HEK293 (cell line): ENCODE measurements at regions not wholly inside any gene's neighbourhood (a gene's known extent, or its start where the extent isn't known, plus 50 kb on each side); places are given as distances from the start of the nearest gene placed in this dataset.

Experiments used
- CTCF ChIA-PET: fragments of 350-600 bp; formaldehyde crosslinking; extraction: SDS; loops from one replicate; lab custom pipeline; 2021; ENCODE audit warnings: antibody characterized with exemption; lab: Yijun Ruan, JAX
- POLR2A ChIA-PET: fragments of 300-600 bp; formaldehyde crosslinking; extraction: SDS; loops from one replicate; lab custom pipeline; 2020; ENCODE audit warnings: antibody characterized with exemption, inconsistent platforms; lab: Yijun Ruan, JAX
- H3K27ac ChIP-seq: fragments of 200-500 bp; sonication (Bioruptor generic); 2 replicates; pipeline ENCODE4 v1.5.1; 2014; ENCODE audit warnings: low read depth, low read length, control low read depth, inconsistent platforms; ENCODE audit errors: extremely low read depth
- H3K36me3 ChIP-seq, 2 experiments: fragments of 200-500 bp in 1 of 2; sonication (Bioruptor generic) in 1 of 2; 1 replicate in 1 of 2; 2 replicates in 1 of 2; pipeline ENCODE4 v1.5.1; 2014 to 2017; ENCODE audit warnings: inconsistent platforms in 2 of 2, low read length in 2 of 2; ENCODE audit not compliant: control insufficient read depth in 2 of 2, insufficient read depth in 1 of 2
- H3K4me1 ChIP-seq: fragments of 200-500 bp; sonication (Bioruptor generic); 2 replicates; pipeline ENCODE4 v1.5.1; 2014; ENCODE audit warnings: mild to moderate bottlenecking, low read length, inconsistent platforms; ENCODE audit not compliant: control insufficient read depth, insufficient read depth
- H3K4me3 ChIP-seq: 2 replicates; pipeline ENCODE4 v1.5.1; 2011; ENCODE audit warnings: low read depth, mild to moderate bottlenecking, control low read depth, low read length, moderate library complexity
- H3K9me3 ChIP-seq: fragments of 200-500 bp; sonication (Bioruptor generic); 2 replicates; pipeline ENCODE4 v1.5.1; 2014; ENCODE audit warnings: low read depth, low read length, inconsistent platforms; ENCODE audit not compliant: control insufficient read depth, insufficient read depth
- BCL11A ChIP-seq: fragments of 450-650 bp; formaldehyde crosslinking; IDR thresholded peaks from 2 replicates; pipeline ENCODE4 v1.5.1; 2016; ENCODE audit warnings: low read depth, missing biosample characterization, missing genetic modification characterization
- BCL6B ChIP-seq: fragments of 450-650 bp; formaldehyde crosslinking; IDR thresholded peaks from 2 replicates; pipeline ENCODE4 v1.5.1; 2017; ENCODE audit warnings: missing biosample characterization, missing genetic modification characterization
- FEZF1 ChIP-seq: fragments of 450-650 bp; formaldehyde crosslinking; IDR thresholded peaks from 2 replicates; pipeline ENCODE4 v1.5.1; 2016; ENCODE audit warnings: missing biosample characterization, missing genetic modification characterization
- GFI1B ChIP-seq: fragments of 450-650 bp; formaldehyde crosslinking; IDR thresholded peaks from 2 replicates; pipeline ENCODE4 v1.5.1; 2016; ENCODE audit warnings: missing biosample characterization, missing genetic modification characterization
- HOXA7 ChIP-seq: sonication (generic); formaldehyde crosslinking; IDR thresholded peaks from 2 replicates; pipeline ENCODE4 v1.8.1; 2022; ENCODE audit warnings: missing genetic modification reagents, borderline replicate concordance
- KLF1 ChIP-seq: fragments of 450-650 bp; formaldehyde crosslinking; IDR thresholded peaks from 2 replicates; pipeline ENCODE4 v1.5.1; 2016; ENCODE audit warnings: missing biosample characterization, missing genetic modification characterization
- PATZ1 ChIP-seq: fragments of 450-650 bp; formaldehyde crosslinking; IDR thresholded peaks from 2 replicates; pipeline ENCODE4 v1.5.1; 2016; ENCODE audit warnings: missing biosample characterization, missing genetic modification characterization
- PRDM1 ChIP-seq: fragments of 450-650 bp; formaldehyde crosslinking; IDR thresholded peaks from 2 replicates; pipeline ENCODE4; 2016; ENCODE audit warnings: missing biosample characterization, missing genetic modification characterization
- SETDB1 ChIP-seq: IDR thresholded peaks from one replicate; pipeline ENCODE4 v1.6.1; 2017; ENCODE audit warnings: mild to moderate bottlenecking, low read length, moderate library complexity, mixed read lengths; ENCODE audit not compliant: insufficient read length
- YY2 ChIP-seq: fragments of 450-650 bp; formaldehyde crosslinking; IDR thresholded peaks from 2 replicates; pipeline ENCODE4 v1.5.1; 2016; ENCODE audit warnings: missing biosample characterization, missing genetic modification characterization
- ZBTB17 ChIP-seq: fragments of 450-650 bp; formaldehyde crosslinking; IDR thresholded peaks from 2 replicates; pipeline ENCODE4 v1.5.1; 2016; ENCODE audit warnings: missing biosample characterization, missing genetic modification characterization
- ZBTB21 ChIP-seq: fragments of 450-650 bp; formaldehyde crosslinking; IDR thresholded peaks from 2 replicates; pipeline ENCODE4 v1.5.1; 2017; ENCODE audit warnings: missing biosample characterization, missing genetic modification characterization
- ZFP69B ChIP-seq: fragments of 450-650 bp; formaldehyde crosslinking; IDR thresholded peaks from 2 replicates; pipeline ENCODE4 v1.5.1; 2016; ENCODE audit warnings: missing biosample characterization, missing genetic modification characterization
- ZNF132 ChIP-seq: fragments of 450-650 bp; formaldehyde crosslinking; IDR thresholded peaks from 2 replicates; pipeline ENCODE4 v1.5.1; 2017; ENCODE audit warnings: missing biosample characterization, missing genetic modification characterization, borderline replicate concordance
- ZNF214 ChIP-seq: fragments of 450-650 bp; formaldehyde crosslinking; IDR thresholded peaks from 2 replicates; pipeline ENCODE4 v1.5.1; 2017; ENCODE audit warnings: missing biosample characterization, mild to moderate bottlenecking, missing genetic modification characterization, borderline replicate concordance
- ZNF223 ChIP-seq: fragments of 450-650 bp; formaldehyde crosslinking; IDR thresholded peaks from 2 replicates; pipeline ENCODE4 v1.5.1; 2016; ENCODE audit warnings: missing biosample characterization, missing genetic modification characterization
- ZNF335 ChIP-seq: fragments of 450-650 bp; formaldehyde crosslinking; conservative IDR thresholded peaks from 2 replicates; pipeline ENCODE4 v1.5.1; 2016; ENCODE audit warnings: missing biosample characterization, missing genetic modification characterization
- ZNF394 ChIP-seq: fragments of 450-650 bp; formaldehyde crosslinking; IDR thresholded peaks from 2 replicates; pipeline ENCODE4 v1.5.1; 2016; ENCODE audit warnings: missing biosample characterization, missing genetic modification characterization, mild to moderate bottlenecking, moderate library complexity, borderline replicate concordance
- ZNF488 ChIP-seq: fragments of 450-650 bp; formaldehyde crosslinking; IDR thresholded peaks from 2 replicates; pipeline ENCODE4 v1.5.1; 2016; ENCODE audit warnings: missing biosample characterization, missing genetic modification characterization
- ZNF501 ChIP-seq: fragments of 450-650 bp; formaldehyde crosslinking; IDR thresholded peaks from 2 replicates; pipeline ENCODE4 v1.5.1; 2016; ENCODE audit warnings: missing biosample characterization, missing genetic modification characterization
- ZNF664 ChIP-seq: fragments of 450-650 bp; formaldehyde crosslinking; IDR thresholded peaks from 2 replicates; pipeline ENCODE4 v1.5.1; 2016; ENCODE audit warnings: missing biosample characterization, missing genetic modification characterization
- TF ChIP-seq, protein P1 (sequence below): fragments of 450-650 bp; formaldehyde crosslinking; IDR thresholded peaks from 2 replicates; pipeline ENCODE4 v1.5.1; 2016; ENCODE audit warnings: missing biosample characterization, missing genetic modification characterization, low read depth

DNA sequence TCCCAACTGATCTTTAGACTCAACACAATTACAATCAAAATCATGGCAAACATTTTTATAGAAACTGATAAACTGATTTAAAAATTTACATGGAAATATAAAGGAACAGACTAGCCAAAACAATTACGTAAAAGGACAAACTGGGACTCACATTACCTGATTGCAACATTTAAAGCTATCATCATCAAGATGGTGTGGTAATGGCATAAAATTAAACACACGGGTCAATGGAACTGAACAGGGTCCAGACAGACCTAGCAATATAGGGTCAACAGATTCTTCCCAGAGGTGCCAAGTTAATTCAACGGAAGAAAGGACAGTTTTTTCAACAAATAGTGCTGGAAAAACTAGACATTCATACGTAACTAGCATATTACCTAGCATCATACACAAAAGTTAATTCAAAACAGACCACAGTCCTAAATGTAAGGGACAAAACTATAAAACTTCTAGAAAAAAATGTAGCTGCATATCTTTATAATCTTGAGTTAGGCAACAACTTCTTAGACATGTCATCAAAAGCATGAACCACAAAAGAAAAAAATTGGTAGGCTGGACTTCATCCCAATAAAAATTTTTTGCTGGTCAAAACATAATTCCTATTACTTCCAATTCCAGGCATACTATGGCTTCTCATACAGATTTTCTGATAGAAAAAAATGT, 147.4 kb upstream of the BEND6 start:
- no peak overlapping the region for H3K4me3 ChIP-seq
- POLR2A ChIA-PET: no interaction called here
- CTCF ChIA-PET: interaction anchor here (0.5 kb wide), 1 partner anchor 85 kb away, joined by 4 read pairs; no protein-coding TSS in a partner anchor
- no peak for TF ChIP-seq YY2 (tag by site-specific recombination)
- no peak for TF ChIP-seq ZFP69B
- TF ChIP-seq BCL11A (tag by site-specific recombination): no peak
- TF ChIP-seq, all 188 proteins: peak for 0
- Histone ChIP-seq H3K36me3 (no peaks in the 10 kb centered on the region), H3K4me1 (peaks cover 55% of the 10 kb centered on the region), H3K9me3 (no peaks in the 10 kb centered on the region), H3K27ac (no peak overlapping the region)

GRCh38 chr6:56806368-56806767, 148.5 kb upstream of the BEND6 start:
- Histone ChIP-seq H3K36me3 (no peaks in the 10 kb centered on the region), H3K4me1 (peaks cover 58% of the 10 kb centered on the region), H3K27ac (no peak overlapping the region), H3K4me3 (no peak overlapping the region), H3K9me3 (no peaks in the 10 kb centered on the region)
- TF ChIP-seq ZNF488 (no peak), ZNF214 (no peak), HOXA7 (no peak), FEZF1 (tag by site-specific recombination) (no peak), PATZ1 (tag by site-specific recombination) (no peak), ZNF664 (no peak), PRDM1 (tag by site-specific recombination) (no peak), ZNF501 (tag by site-specific recombination) (no peak), KLF1 (tag by site-specific recombination) (no peak), ZBTB17 (tag by site-specific recombination) (no peak), ZBTB21 (tag by site-specific recombination) (no peak), ZNF335 (tag by site-specific recombination) (no peak), ZNF394 (tag by site-specific recombination) (no peak), SETDB1 (no peak)
- TF ChIP-seq, protein P1, sequence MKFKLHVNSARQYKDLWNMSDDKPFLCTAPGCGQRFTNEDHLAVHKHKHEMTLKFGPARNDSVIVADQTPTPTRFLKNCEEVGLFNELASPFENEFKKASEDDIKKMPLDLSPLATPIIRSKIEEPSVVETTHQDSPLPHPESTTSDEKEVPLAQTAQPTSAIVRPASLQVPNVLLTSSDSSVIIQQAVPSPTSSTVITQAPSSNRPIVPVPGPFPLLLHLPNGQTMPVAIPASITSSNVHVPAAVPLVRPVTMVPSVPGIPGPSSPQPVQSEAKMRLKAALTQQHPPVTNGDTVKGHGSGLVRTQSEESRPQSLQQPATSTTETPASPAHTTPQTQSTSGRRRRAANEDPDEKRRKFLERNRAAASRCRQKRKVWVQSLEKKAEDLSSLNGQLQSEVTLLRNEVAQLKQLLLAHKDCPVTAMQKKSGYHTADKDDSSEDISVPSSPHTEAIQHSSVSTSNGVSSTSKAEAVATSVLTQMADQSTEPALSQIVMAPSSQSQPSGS: no peak
- ChIA-PET POLR2A (no interaction called here), CTCF (interaction anchor here (0.8 kb wide), 1 partner anchor 106 kb away, joined by 4 read pairs; no protein-coding TSS in a partner anchor)

DNA sequence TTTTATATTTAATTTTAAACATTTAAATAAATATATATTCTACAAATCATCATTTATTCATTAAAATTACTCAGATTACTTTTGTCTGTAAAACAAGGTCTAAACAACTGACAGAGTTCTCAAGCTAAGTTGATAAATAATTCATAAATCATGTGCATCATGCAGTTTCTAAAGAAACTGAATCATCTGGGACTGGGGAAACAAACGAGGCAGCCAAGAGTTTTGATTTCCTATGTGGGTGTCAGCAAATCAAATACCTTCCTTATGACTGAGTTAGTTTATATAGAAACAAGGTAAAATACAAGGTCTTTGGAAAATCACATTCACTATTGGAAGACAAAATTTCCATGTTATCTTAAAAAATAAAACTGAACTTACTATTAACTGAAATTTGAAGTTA, 149.9 kb upstream of the BEND6 start:
- no peaks in the 10 kb centered on the region for H3K36me3 ChIP-seq
- peaks cover 58% of the 10 kb centered on the region for H3K4me1 ChIP-seq
- H3K27ac ChIP-seq: no peak overlapping the region
- no peak overlapping the region for H3K4me3 ChIP-seq
- POLR2A ChIA-PET: no interaction called here
- CTCF ChIA-PET: no interaction called here
- H3K9me3 ChIP-seq: no peaks in the 10 kb centered on the region
- TF ChIP-seq ZNF132 (tag by site-specific recombination): no peak
- TF ChIP-seq GFI1B: no peak
- no peak for TF ChIP-seq ZNF214
- no peak for TF ChIP-seq BCL6B
- TF ChIP-seq ZNF223 (tag by site-specific recombination): no peak
- TF ChIP-seq ZBTB17 (tag by site-specific recombination): no peak
